ENCODE measurements at regions not wholly inside any gene's neighbourhood (a gene's known extent, or its start where the extent isn't known, plus 50 kb on each side); places are given as distances from the start of the nearest gene placed in this dataset.
"Not testable (repeated sequence)": the region's sequence is repeated elsewhere in the genome, so short reads cannot be mapped to it uniquely, and the experiment has no call there.

- Histone ChIP-seq H3K79me2 (ENCODE audit: low read length) (no peaks in the 10 kb centered on the region), H3K9me3 (ENCODE audit: insufficient read depth, low read length) (no peaks in the 10 kb centered on the region), H3K27me3 (ENCODE audit: low read depth, low read length) (no peaks in the 10 kb centered on the region), H3K36me3 (replicated peaks; ENCODE audit: low read depth, low read length) (no peaks in the 10 kb centered on the region), H2AFZ (ENCODE audit: low read depth, low read length) (no peak overlapping the region), H3K4me3 (ENCODE audit: low read length) (no peak overlapping the region), H4K20me1 (ENCODE audit: insufficient read depth, low read length) (no peaks in the 10 kb centered on the region), H3K9ac (ENCODE audit: low read length) (no peak overlapping the region), H3K4me2 (ENCODE audit: low read length) (no peak overlapping the region), H3K27ac (ENCODE audit: low read length) (no peak overlapping the region), H3K4me1 (ENCODE audit: low read length) (no peaks in the 10 kb centered on the region)
- no peak for TF ChIP-seq EZH2phosphoT487 (IDR thresholded peaks at IDR 0.05; ENCODE audit: low read depth)
Measured at GRCh38 chr2:2456721-2457120, 125.6 kb upstream of the MYT1L start.

GRCh38 chr2:2455151-2455550, 124.1 kb upstream of the MYT1L start:
- Histone ChIP-seq H3K9ac (ENCODE audit: low read length) (no peak overlapping the region), H3K4me1 (ENCODE audit: low read length) (no peaks in the 10 kb centered on the region), H3K9me3 (ENCODE audit: insufficient read depth, low read length) (no peaks in the 10 kb centered on the region), H4K20me1 (ENCODE audit: insufficient read depth, low read length) (no peaks in the 10 kb centered on the region), H3K36me3 (replicated peaks; ENCODE audit: low read depth, low read length) (no peaks in the 10 kb centered on the region), H3K27ac (ENCODE audit: low read length) (no peak overlapping the region), H3K27me3 (ENCODE audit: low read depth, low read length) (no peaks in the 10 kb centered on the region), H3K4me3 (ENCODE audit: low read length) (no peak overlapping the region), H3K4me2 (ENCODE audit: low read length) (no peak overlapping the region), H3K79me2 (ENCODE audit: low read length) (no peaks in the 10 kb centered on the region), H2AFZ (ENCODE audit: low read depth, low read length) (no peak overlapping the region)
- TF ChIP-seq CTCF (IDR thresholded peaks at IDR 0.05; ENCODE audit: low read depth, low read length) (no peak), EZH2phosphoT487 (IDR thresholded peaks at IDR 0.05; ENCODE audit: low read depth) (no peak)

- Histone ChIP-seq H3K79me2 (ENCODE audit: low read length) (no peaks in the 10 kb centered on the region), H2AFZ (ENCODE audit: low read depth, low read length) (no peak overlapping the region), H3K4me2 (ENCODE audit: low read length) (no peak overlapping the region), H3K36me3 (replicated peaks; ENCODE audit: low read depth, low read length) (no peaks in the 10 kb centered on the region), H3K4me3 (ENCODE audit: low read length) (no peak overlapping the region), H3K27ac (ENCODE audit: low read length) (no peak overlapping the region), H3K9me3 (ENCODE audit: insufficient read depth, low read length) (no peaks in the 10 kb centered on the region), H3K4me1 (ENCODE audit: low read length) (no peaks in the 10 kb centered on the region), H3K9ac (ENCODE audit: low read length) (no peak overlapping the region), H4K20me1 (ENCODE audit: insufficient read depth, low read length) (no peaks in the 10 kb centered on the region), H3K27me3 (ENCODE audit: low read depth, low read length) (no peaks in the 10 kb centered on the region)
- TF ChIP-seq CTCF (IDR thresholded peaks at IDR 0.05; ENCODE audit: low read depth, low read length) (no peak), EZH2phosphoT487 (IDR thresholded peaks at IDR 0.05; ENCODE audit: low read depth) (no peak)
Measured at GRCh38 chr2:2452961-2453360, 121.9 kb upstream of the MYT1L start.

GRCh38 chr2:2451275-2451674, 120.2 kb upstream of the MYT1L start:
- not testable (repeated sequence) for H3K9me3 ChIP-seq (ENCODE audit: insufficient read depth, low read length); H3K79me2 ChIP-seq (ENCODE audit: low read length); H4K20me1 ChIP-seq (ENCODE audit: insufficient read depth, low read length); H3K4me3 ChIP-seq (ENCODE audit: low read length); H3K4me1 ChIP-seq (ENCODE audit: low read length); H3K27me3 ChIP-seq (ENCODE audit: low read depth, low read length); H3K36me3 ChIP-seq (replicated peaks; ENCODE audit: low read depth, low read length); H2AFZ ChIP-seq (ENCODE audit: low read depth, low read length); H3K27ac ChIP-seq (ENCODE audit: low read length); H3K9ac ChIP-seq (ENCODE audit: low read length); H3K4me2 ChIP-seq (ENCODE audit: low read length)

GRCh38 chr2:2448178-2448577, 117.1 kb upstream of the MYT1L start:
- Histone ChIP-seq H3K4me3 (ENCODE audit: low read length) (no peak overlapping the region), H3K27ac (ENCODE audit: low read length) (no peak overlapping the region), H3K79me2 (ENCODE audit: low read length) (no peaks in the 10 kb centered on the region), H4K20me1 (ENCODE audit: insufficient read depth, low read length) (no peaks in the 10 kb centered on the region), H3K36me3 (replicated peaks; ENCODE audit: low read depth, low read length) (no peaks in the 10 kb centered on the region), H3K27me3 (ENCODE audit: low read depth, low read length) (no peaks in the 10 kb centered on the region), H3K4me2 (ENCODE audit: low read length) (no peak overlapping the region), H2AFZ (ENCODE audit: low read depth, low read length) (no peak overlapping the region), H3K9me3 (ENCODE audit: insufficient read depth, low read length) (no peaks in the 10 kb centered on the region), H3K9ac (ENCODE audit: low read length) (no peak overlapping the region), H3K4me1 (ENCODE audit: low read length) (no peaks in the 10 kb centered on the region)
- TF ChIP-seq EZH2phosphoT487 (IDR thresholded peaks at IDR 0.05; ENCODE audit: low read depth) (no peak), CTCF (IDR thresholded peaks at IDR 0.05; ENCODE audit: low read depth, low read length) (no peak)
